WTC11 (cell line): ENCODE measurements at regions not wholly inside any gene's neighbourhood (a gene's known extent, or its start where the extent isn't known, plus 50 kb on each side); places are given as distances from the start of the nearest gene placed in this dataset.

Experiments used
- ATAC-seq: fragments of 200-7000 bp; cut with Tn5 transposase; 2 replicates; pipeline ENCODE4 v1.10.0; 2021; ENCODE audit warnings: mild to moderate bottlenecking, moderate library complexity
- CTCF ChIA-PET: fragments of 300-600 bp; sonication (Branson Sonifier 250); formaldehyde crosslinking; loops from one replicate; lab custom pipeline; 2021; ENCODE audit warnings: antibody characterized with exemption; lab: Charles Lee
- POLR2A ChIA-PET: fragments of 350-600 bp; sonication (Branson Sonifier 250); formaldehyde crosslinking; loops from one replicate; lab custom pipeline; 2021; ENCODE audit warnings: antibody characterized with exemption; lab: Charles Lee
- DNase-seq: peaks from one replicate; pipeline ENCODE4 v3.0.0; 2021; ENCODE audit warnings: low spot score
- H3K27ac Mint-ChIP-seq: 2 replicates; pipeline ENCODE4 v1.8.0; 2021; ENCODE audit warnings: mixed read lengths
- H3K27me3 Mint-ChIP-seq: 2 replicates; pipeline ENCODE4 v1.8.0; 2021; ENCODE audit warnings: low read depth, mild to moderate bottlenecking, moderate library complexity, mixed read lengths
- H3K36me3 Mint-ChIP-seq: 2 replicates; pipeline ENCODE4 v1.8.0; 2021; ENCODE audit warnings: mixed read lengths
- H3K4me1 Mint-ChIP-seq: 2 replicates; pipeline ENCODE4 v1.8.0; 2022; ENCODE audit warnings: mixed read lengths
- H3K4me3 Mint-ChIP-seq: 2 replicates; pipeline ENCODE4 v1.8.0; 2021; ENCODE audit warnings: mild to moderate bottlenecking, moderate library complexity, mixed read lengths
- H3K9me3 Mint-ChIP-seq: 2 replicates; pipeline ENCODE4 v1.8.0; 2021; ENCODE audit warnings: mixed read lengths
- EMX1 ChIP-seq: fragments of 250-450 bp; sonication (Bioruptor Pico); IDR thresholded peaks from 2 replicates; pipeline ENCODE4 v1.8.0; 2021; ENCODE audit warnings: mild to moderate bottlenecking
- HMGA2 ChIP-seq: fragments of 250-450 bp; sonication (Bioruptor Pico); IDR thresholded peaks from 2 replicates; pipeline ENCODE4 v1.4.0; 2021; ENCODE audit warnings: mild to moderate bottlenecking, moderate library complexity
- IRF2 ChIP-seq: sonication (generic); formaldehyde crosslinking; IDR thresholded peaks from 2 replicates; pipeline ENCODE4 v1.8.0; 2022; ENCODE audit warnings: low read depth, missing genetic modification reagents, borderline replicate concordance
- NFATC4 ChIP-seq: fragments of 250-450 bp; sonication (Bioruptor Pico); IDR thresholded peaks from 2 replicates; pipeline ENCODE4 v1.9.0; 2021; ENCODE audit warnings: mild to moderate bottlenecking
- NR2C2 ChIP-seq: sonication (generic); formaldehyde crosslinking; IDR thresholded peaks from 2 replicates; pipeline ENCODE4 v1.8.0; 2022; ENCODE audit warnings: mild to moderate bottlenecking, missing genetic modification reagents
- TCF7 ChIP-seq: sonication (generic); formaldehyde crosslinking; IDR thresholded peaks from 2 replicates; pipeline ENCODE4 v1.8.0; 2022; ENCODE audit warnings: mild to moderate bottlenecking, low read depth, missing genetic modification reagents, moderate library complexity
- ZBTB21 ChIP-seq: sonication (generic); formaldehyde crosslinking; IDR thresholded peaks from 2 replicates; pipeline ENCODE4 v1.8.1; 2023; ENCODE audit warnings: mild to moderate bottlenecking, missing genetic modification reagents, borderline replicate concordance
- ZNF317 ChIP-seq: sonication (generic); formaldehyde crosslinking; IDR thresholded peaks from 2 replicates; pipeline ENCODE4 v1.8.1; 2023; ENCODE audit warnings: low read depth, mild to moderate bottlenecking, moderate library complexity, missing genetic modification reagents, borderline replicate concordance
- TF ChIP-seq, protein P1 (sequence below): fragments of 250-450 bp; sonication (Bioruptor Pico); IDR thresholded peaks from 2 replicates; pipeline ENCODE4 v1.9.0; 2021; ENCODE audit warnings: moderate library complexity, mild to moderate bottlenecking, inconsistent platforms, borderline replicate concordance
- TF ChIP-seq, protein P2 (sequence below): fragments of 250-450 bp; sonication (Bioruptor Pico); IDR thresholded peaks from 2 replicates; pipeline ENCODE4 v1.9.0; 2021; ENCODE audit warnings: mild to moderate bottlenecking
- TF ChIP-seq, protein P3 (sequence below): sonication (generic); formaldehyde crosslinking; IDR thresholded peaks from 2 replicates; pipeline ENCODE4 v1.8.1; 2022; ENCODE audit warnings: low read depth, missing genetic modification reagents, borderline replicate concordance
- TF ChIP-seq, protein P4 (sequence below): fragments of 250-450 bp; sonication (Bioruptor Pico); conservative IDR thresholded peaks from 2 replicates; pipeline ENCODE4 v1.9.0; 2021; ENCODE audit warnings: mild to moderate bottlenecking
- TF ChIP-seq, protein P5 (sequence below): sonication (generic); formaldehyde crosslinking; IDR thresholded peaks from 2 replicates; pipeline ENCODE4 v1.8.0; 2023; ENCODE audit warnings: missing genetic modification reagents
- TF ChIP-seq, protein P6 (sequence below): sonication (generic); formaldehyde crosslinking; IDR thresholded peaks from 2 replicates; pipeline ENCODE4 v1.8.0; 2023; ENCODE audit warnings: missing genetic modification reagents, mild to moderate bottlenecking, borderline replicate concordance
- TF ChIP-seq, protein P7 (sequence below): sonication (generic); formaldehyde crosslinking; IDR thresholded peaks from 2 replicates; pipeline ENCODE4 v1.8.1; 2023; ENCODE audit warnings: mild to moderate bottlenecking, missing genetic modification reagents, moderate library complexity

DNA sequence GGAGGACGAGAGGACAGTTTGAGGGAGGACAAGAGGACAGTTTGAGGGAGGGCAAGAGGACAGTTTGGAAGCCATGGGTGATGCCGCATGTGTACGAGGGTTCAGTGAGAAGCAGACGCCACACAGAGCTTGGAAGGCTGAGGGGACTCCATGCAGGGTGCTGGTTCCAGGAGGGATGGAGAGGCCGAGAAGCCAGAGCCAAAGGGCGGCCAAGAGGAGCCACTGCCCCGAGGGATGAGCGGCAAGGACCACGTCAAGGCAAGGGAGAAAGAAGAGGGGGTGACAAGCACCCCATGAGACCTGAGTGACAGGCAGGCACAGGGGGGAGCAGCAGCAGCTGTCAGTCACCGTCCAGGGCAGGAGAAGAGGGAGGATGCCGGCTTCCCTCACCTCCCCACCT lies 385.7 kb upstream of the MYT1L start:
- ATAC-seq, result no peak
- H3K36me3 Mint-ChIP-seq, result no peaks in the 10 kb centered on the region
- H3K4me1 Mint-ChIP-seq, result no peaks in the 10 kb centered on the region
- TF ChIP-seq ZNF317 (CRISPR knock-in tag), result no peak
- no peak for TF ChIP-seq NFATC4 (CRISPR knock-in tag)
- TF ChIP-seq, all 79 proteins: peak for 0
- H3K27me3 Mint-ChIP-seq, result no peaks in the 10 kb centered on the region
- POLR2A ChIA-PET, result no interaction called here
- H3K9me3 Mint-ChIP-seq, result no peaks in the 10 kb centered on the region
- H3K4me3 Mint-ChIP-seq, result no peak overlapping the region
- H3K27ac Mint-ChIP-seq, result no peak overlapping the region
- no peak for DNase-seq
- CTCF ChIA-PET, result no interaction called here

DNA sequence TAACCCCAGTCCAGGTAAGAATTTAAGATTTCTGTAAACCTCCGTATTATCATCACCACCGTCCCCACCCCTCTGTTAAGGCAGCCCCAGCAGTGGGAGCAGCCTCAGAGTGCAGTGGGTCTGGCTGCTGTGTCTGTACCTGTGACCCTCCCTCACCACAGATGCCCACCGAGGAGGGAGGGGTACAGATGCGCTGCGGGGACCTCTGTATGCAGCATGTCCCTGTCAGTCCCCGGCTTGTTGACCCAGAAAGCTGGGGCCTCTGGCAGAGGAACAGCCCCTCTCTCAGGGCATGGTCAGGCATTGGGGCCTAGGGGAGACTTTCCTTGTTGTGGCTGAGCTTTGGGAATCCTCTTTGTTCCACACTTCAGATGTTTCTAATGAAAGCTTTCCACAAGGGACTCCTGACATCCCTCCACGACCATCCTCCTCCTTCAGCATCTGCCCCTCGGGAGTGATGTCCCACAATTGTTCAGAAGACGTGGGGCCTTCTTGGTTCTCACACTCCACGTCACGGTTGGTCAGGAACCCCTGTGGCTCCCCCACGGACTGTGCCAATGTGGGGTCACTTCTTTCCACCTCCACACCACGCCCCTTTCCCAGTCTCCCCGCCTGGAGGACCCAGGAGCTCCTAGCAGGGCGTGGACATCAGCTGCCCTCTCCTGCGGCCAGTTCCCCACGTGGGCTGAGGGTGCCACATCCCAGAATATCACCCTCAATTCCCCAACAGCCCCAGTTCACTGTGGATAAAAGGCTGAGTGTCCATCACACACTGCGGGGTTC lies 384.2 kb upstream of the MYT1L start:
- Mint-ChIP-seq H3K4me3 (no peak overlapping the region), H3K27me3 (no peaks in the 10 kb centered on the region), H3K9me3 (no peaks in the 10 kb centered on the region), H3K4me1 (no peaks in the 10 kb centered on the region), H3K27ac (no peak overlapping the region), H3K36me3 (no peaks in the 10 kb centered on the region)
- ChIA-PET POLR2A (no interaction called here), CTCF (no interaction called here)
- TF ChIP-seq NFATC4 (CRISPR knock-in tag), result no peak
- ATAC-seq (no peak), DNase-seq (no peak)

DNA sequence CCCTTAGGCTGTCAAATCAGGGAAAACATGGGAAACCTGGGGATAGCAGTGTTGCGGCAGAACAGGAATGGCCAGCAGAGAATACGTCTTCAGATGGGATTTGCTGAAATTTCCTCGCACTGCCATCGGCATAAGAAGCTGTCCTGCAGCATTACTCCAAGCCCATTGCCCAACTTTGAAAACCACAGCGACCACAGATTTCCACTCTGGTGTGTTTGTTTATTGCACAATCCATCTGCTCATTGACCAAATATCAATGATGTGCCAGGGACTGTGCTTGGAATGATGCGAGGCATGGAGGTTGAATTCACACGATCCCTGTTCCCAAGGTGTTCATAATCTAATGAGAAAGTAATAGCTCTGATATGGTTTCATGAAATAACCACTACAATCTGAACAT lies 383.3 kb upstream of the MYT1L start:
- Mint-ChIP-seq H3K4me3 (no peak overlapping the region), H3K27me3 (no peaks in the 10 kb centered on the region), H3K27ac (no peak overlapping the region), H3K36me3 (no peaks in the 10 kb centered on the region), H3K9me3 (no peaks in the 10 kb centered on the region), H3K4me1 (no peaks in the 10 kb centered on the region)
- ChIA-PET POLR2A (no interaction called here), CTCF (no interaction called here)
- ATAC-seq, result no peak
- DNase-seq, result no peak
- TF ChIP-seq, protein P1, sequence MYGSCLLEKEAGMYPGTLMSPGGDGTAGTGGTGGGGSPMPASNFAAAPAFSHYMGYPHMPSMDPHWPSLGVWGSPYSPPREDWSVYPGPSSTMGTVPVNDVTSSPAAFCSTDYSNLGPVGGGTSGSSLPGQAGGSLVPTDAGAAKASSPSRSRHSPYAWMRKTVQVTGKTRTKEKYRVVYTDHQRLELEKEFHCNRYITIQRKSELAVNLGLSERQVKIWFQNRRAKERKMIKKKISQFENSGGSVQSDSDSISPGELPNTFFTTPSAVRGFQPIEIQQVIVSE (CRISPR knock-in tag), result no peak
- TF ChIP-seq, protein P2, sequence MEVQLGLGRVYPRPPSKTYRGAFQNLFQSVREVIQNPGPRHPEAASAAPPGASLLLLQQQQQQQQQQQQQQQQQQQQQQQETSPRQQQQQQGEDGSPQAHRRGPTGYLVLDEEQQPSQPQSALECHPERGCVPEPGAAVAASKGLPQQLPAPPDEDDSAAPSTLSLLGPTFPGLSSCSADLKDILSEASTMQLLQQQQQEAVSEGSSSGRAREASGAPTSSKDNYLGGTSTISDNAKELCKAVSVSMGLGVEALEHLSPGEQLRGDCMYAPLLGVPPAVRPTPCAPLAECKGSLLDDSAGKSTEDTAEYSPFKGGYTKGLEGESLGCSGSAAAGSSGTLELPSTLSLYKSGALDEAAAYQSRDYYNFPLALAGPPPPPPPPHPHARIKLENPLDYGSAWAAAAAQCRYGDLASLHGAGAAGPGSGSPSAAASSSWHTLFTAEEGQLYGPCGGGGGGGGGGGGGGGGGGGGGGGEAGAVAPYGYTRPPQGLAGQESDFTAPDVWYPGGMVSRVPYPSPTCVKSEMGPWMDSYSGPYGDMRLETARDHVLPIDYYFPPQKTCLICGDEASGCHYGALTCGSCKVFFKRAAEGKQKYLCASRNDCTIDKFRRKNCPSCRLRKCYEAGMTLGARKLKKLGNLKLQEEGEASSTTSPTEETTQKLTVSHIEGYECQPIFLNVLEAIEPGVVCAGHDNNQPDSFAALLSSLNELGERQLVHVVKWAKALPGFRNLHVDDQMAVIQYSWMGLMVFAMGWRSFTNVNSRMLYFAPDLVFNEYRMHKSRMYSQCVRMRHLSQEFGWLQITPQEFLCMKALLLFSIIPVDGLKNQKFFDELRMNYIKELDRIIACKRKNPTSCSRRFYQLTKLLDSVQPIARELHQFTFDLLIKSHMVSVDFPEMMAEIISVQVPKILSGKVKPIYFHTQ (CRISPR knock-in tag), result no peak
- no peak for TF ChIP-seq TCF7 (CRISPR knock-in tag)
- no peak for TF ChIP-seq IRF2 (CRISPR knock-in tag)
- no peak for TF ChIP-seq ZBTB21 (CRISPR knock-in tag)
- TF ChIP-seq, protein P3, sequence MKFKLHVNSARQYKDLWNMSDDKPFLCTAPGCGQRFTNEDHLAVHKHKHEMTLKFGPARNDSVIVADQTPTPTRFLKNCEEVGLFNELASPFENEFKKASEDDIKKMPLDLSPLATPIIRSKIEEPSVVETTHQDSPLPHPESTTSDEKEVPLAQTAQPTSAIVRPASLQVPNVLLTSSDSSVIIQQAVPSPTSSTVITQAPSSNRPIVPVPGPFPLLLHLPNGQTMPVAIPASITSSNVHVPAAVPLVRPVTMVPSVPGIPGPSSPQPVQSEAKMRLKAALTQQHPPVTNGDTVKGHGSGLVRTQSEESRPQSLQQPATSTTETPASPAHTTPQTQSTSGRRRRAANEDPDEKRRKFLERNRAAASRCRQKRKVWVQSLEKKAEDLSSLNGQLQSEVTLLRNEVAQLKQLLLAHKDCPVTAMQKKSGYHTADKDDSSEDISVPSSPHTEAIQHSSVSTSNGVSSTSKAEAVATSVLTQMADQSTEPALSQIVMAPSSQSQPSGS (CRISPR knock-in tag), result no peak
- TF ChIP-seq, protein P4, sequence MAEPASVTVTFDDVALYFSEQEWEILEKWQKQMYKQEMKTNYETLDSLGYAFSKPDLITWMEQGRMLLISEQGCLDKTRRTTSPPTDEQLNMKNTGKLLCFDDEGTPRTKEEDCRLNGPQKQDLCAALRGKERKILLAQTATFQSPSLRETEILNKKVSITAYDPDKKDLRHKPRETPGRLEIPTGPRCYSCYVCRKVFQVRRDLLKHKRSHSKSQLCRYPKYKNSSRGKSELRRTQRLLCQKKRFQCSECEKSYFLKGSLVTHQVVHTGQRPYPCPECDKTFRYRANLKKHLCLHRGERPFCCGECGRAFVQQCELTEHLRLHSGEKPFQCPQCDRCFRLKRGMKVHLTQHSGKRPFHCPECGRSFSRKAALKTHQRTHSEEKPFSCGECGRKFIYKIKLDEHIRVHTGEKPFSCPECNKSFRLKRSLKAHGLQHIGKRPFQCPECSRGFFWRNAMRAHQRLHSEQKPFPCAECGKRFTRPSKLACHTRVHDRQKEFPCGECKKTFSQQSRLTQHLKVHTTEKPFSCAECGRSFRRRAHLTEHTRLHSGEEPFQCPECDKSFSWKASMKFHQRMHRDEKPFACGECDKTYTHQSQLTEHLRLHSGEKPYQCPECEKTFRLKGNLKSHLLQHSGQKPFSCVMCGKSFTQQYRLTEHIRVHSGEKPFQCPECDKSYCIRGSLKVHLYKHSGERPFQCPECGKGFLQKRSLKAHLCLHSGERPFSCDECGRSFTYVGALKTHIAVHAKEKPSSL (CRISPR knock-in tag), result no peak
- no peak for TF ChIP-seq NR2C2
- TF ChIP-seq, protein P5, sequence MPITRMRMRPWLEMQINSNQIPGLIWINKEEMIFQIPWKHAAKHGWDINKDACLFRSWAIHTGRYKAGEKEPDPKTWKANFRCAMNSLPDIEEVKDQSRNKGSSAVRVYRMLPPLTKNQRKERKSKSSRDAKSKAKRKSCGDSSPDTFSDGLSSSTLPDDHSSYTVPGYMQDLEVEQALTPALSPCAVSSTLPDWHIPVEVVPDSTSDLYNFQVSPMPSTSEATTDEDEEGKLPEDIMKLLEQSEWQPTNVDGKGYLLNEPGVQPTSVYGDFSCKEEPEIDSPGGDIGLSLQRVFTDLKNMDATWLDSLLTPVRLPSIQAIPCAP (CRISPR knock-in tag), result no peak
- TF ChIP-seq ZNF317 (CRISPR knock-in tag), result no peak
- no peak for TF ChIP-seq HMGA2 (CRISPR knock-in tag)
- no peak for TF ChIP-seq EMX1 (CRISPR knock-in tag)
- TF ChIP-seq, protein P6, sequence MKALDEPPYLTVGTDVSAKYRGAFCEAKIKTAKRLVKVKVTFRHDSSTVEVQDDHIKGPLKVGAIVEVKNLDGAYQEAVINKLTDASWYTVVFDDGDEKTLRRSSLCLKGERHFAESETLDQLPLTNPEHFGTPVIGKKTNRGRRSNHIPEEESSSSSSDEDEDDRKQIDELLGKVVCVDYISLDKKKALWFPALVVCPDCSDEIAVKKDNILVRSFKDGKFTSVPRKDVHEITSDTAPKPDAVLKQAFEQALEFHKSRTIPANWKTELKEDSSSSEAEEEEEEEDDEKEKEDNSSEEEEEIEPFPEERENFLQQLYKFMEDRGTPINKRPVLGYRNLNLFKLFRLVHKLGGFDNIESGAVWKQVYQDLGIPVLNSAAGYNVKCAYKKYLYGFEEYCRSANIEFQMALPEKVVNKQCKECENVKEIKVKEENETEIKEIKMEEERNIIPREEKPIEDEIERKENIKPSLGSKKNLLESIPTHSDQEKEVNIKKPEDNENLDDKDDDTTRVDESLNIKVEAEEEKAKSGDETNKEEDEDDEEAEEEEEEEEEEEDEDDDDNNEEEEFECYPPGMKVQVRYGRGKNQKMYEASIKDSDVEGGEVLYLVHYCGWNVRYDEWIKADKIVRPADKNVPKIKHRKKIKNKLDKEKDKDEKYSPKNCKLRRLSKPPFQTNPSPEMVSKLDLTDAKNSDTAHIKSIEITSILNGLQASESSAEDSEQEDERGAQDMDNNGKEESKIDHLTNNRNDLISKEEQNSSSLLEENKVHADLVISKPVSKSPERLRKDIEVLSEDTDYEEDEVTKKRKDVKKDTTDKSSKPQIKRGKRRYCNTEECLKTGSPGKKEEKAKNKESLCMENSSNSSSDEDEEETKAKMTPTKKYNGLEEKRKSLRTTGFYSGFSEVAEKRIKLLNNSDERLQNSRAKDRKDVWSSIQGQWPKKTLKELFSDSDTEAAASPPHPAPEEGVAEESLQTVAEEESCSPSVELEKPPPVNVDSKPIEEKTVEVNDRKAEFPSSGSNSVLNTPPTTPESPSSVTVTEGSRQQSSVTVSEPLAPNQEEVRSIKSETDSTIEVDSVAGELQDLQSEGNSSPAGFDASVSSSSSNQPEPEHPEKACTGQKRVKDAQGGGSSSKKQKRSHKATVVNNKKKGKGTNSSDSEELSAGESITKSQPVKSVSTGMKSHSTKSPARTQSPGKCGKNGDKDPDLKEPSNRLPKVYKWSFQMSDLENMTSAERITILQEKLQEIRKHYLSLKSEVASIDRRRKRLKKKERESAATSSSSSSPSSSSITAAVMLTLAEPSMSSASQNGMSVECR (CRISPR knock-in tag), result no peak
- TF ChIP-seq, protein P7, sequence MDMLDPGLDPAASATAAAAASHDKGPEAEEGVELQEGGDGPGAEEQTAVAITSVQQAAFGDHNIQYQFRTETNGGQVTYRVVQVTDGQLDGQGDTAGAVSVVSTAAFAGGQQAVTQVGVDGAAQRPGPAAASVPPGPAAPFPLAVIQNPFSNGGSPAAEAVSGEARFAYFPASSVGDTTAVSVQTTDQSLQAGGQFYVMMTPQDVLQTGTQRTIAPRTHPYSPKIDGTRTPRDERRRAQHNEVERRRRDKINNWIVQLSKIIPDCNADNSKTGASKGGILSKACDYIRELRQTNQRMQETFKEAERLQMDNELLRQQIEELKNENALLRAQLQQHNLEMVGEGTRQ (CRISPR knock-in tag), result no peak
